NT2/D1 (cell line): ENCODE measurements at regions not wholly inside any gene's neighbourhood (a gene's known extent, or its start where the extent isn't known, plus 50 kb on each side); places are given as distances from the start of the nearest gene placed in this dataset.

Source experiments
- YY1 ChIP-seq: IDR thresholded peaks from 2 replicates; pipeline ENCODE4 v1.6.1; 2011; ENCODE audit not compliant: insufficient read length, insufficient read depth
- ZNF274 ChIP-seq: IDR thresholded peaks from 2 replicates; pipeline ENCODE4 v1.6.1; 2011; ENCODE audit warnings: mild to moderate bottlenecking, low read depth, low read length

- TF ChIP-seq ZNF274 (no peak), YY1 (no peak)
These were observed 151.8 kb downstream of the RDH14 start for GRCh38 chr2:18408638-18409037.
